Uterus (tissue), 3 donors: ENCODE measurements at regions not wholly inside any gene's neighbourhood (a gene's known extent, or its start where the extent isn't known, plus 50 kb on each side); places are given as distances from the start of the nearest gene placed in this dataset.

Experiments used
- DNase-seq, 2 donors: peaks; one replicate each; pipeline ENCODE4 v3.0.0-alpha.2; 2019 to 2020
- H3K27ac ChIP-seq, 2 donors: fragments of 200-600 bp; sonication (generic); 1 replicate in 1 of 2; 2 replicates in 1 of 2; pipeline ENCODE4 v1.5.1; 2016 to 2018
- H3K27me3 ChIP-seq, 2 donors: fragments of 200-600 bp; sonication (generic); one replicate each; pipeline ENCODE4 v1.5.1; 2018 to 2019; ENCODE audit warnings: control low read depth in 1 of 2
- H3K36me3 ChIP-seq, 2 donors: fragments of 200-600 bp; sonication (generic); one replicate each; pipeline ENCODE4 v1.5.1; 2019; ENCODE audit warnings: control low read depth in 1 of 2
- H3K4me1 ChIP-seq, 2 donors: fragments of 200-600 bp; sonication (generic); one replicate each; pipeline ENCODE4 v1.5.1; 2018 to 2019; ENCODE audit warnings: control low read depth in 1 of 2
- H3K4me3 ChIP-seq, 2 donors: fragments of 200-600 bp; sonication (generic); 1 replicate in 1 of 2; 2 replicates in 1 of 2; pipeline ENCODE4 v1.5.1; 2018 to 2019; ENCODE audit warnings: mild to moderate bottlenecking in 1 of 2
- H3K9me3 ChIP-seq, 2 donors: fragments of 200-600 bp; sonication (generic); one replicate each; pipeline ENCODE4 v1.5.1; 2019; ENCODE audit warnings: control low read depth in 1 of 2
- CTCF ChIP-seq, 4 experiments: fragments of 200-600 bp in 2 of 4; fragments of 450-650 bp in 2 of 4; sonication (generic) in 2 of 4; IDR thresholded peaks; one replicate each; pipeline ENCODE4 v1.5.1; 2016 to 2019; ENCODE audit warnings: antibody characterized with exemption in 4 of 4, mild to moderate bottlenecking in 2 of 4, moderate library complexity in 1 of 4
- POLR2A ChIP-seq, 2 donors: fragments of 450-650 bp; IDR thresholded peaks; one replicate each; pipeline ENCODE4 v1.6.1; 2016; ENCODE audit warnings: antibody characterized with exemption in 2 of 2, mild to moderate bottlenecking in 1 of 2, moderate library complexity in 1 of 2
- intact Hi-C: fragments of 100-400 bp; cut with DNase I; formaldehyde crosslinking; loops from one replicate; pipeline ENCODE4 v1.15.1; 2023; ENCODE audit warnings: low total_unique reads
- donor health status: DM: yes; HTN: yes; CAD: no.

- H3K27me3 ChIP-seq: no peaks in the 10 kb centered on the region
- no peaks in the 10 kb centered on the region for H3K9me3 ChIP-seq
- TF ChIP-seq POLR2A (IDR thresholded peaks at IDR 0.05) (no peak), CTCF (IDR thresholded peaks at IDR 0.05) (no peak)
- H3K36me3 ChIP-seq: no peaks in the 10 kb centered on the region
- H3K4me3 ChIP-seq: no peak overlapping the region
- H3K4me1 ChIP-seq: no peaks in the 10 kb centered on the region
- H3K27ac ChIP-seq: no peak overlapping the region
- intact Hi-C loops: no loop called here
- DNase-seq: no peak
Measured at GRCh38 chr4:30616942-30617646, 103.1 kb upstream of the PCDH7 start.

GRCh38 chr4:30617836-30618235 lies 102.3 kb upstream of the PCDH7 start:
- no peak for DNase-seq
- H3K4me1 ChIP-seq: no peaks in the 10 kb centered on the region
- H3K36me3 ChIP-seq: no peaks in the 10 kb centered on the region
- no peak overlapping the region for H3K27ac ChIP-seq
- no peak overlapping the region for H3K4me3 ChIP-seq
- H3K9me3 ChIP-seq: no peaks in the 10 kb centered on the region
- H3K27me3 ChIP-seq: no peaks in the 10 kb centered on the region
- no peak for TF ChIP-seq POLR2A (IDR thresholded peaks at IDR 0.05)
- no peak for TF ChIP-seq CTCF (IDR thresholded peaks at IDR 0.05)
- intact Hi-C loops: no loop called here

- Histone ChIP-seq H3K4me3 (no peak overlapping the region), H3K27me3 (no peaks in the 10 kb centered on the region), H3K36me3 (no peaks in the 10 kb centered on the region), H3K9me3 (no peaks in the 10 kb centered on the region), H3K27ac (no peak overlapping the region), H3K4me1 (no peaks in the 10 kb centered on the region)
- no peak for DNase-seq
- intact Hi-C loops: no loop called here
- no peak for TF ChIP-seq POLR2A (IDR thresholded peaks at IDR 0.05)
- no peak for TF ChIP-seq CTCF (IDR thresholded peaks at IDR 0.05)
Measured at GRCh38 chr4:30619679-30620078, 100.5 kb upstream of the PCDH7 start.

- H3K4me3 ChIP-seq: no peak overlapping the region
- H3K27me3 ChIP-seq: no peaks in the 10 kb centered on the region
- no peak for DNase-seq
- H3K9me3 ChIP-seq: no peaks in the 10 kb centered on the region
- H3K27ac ChIP-seq: no peak overlapping the region
- no peaks in the 10 kb centered on the region for H3K4me1 ChIP-seq
- TF ChIP-seq POLR2A (IDR thresholded peaks at IDR 0.05) (no peak), CTCF (IDR thresholded peaks at IDR 0.05) (no peak)
- H3K36me3 ChIP-seq: no peaks in the 10 kb centered on the region
- intact Hi-C loops: no loop called here
Measured at GRCh38 chr4:30620711-30621110, 99.5 kb upstream of the PCDH7 start.

GRCh38 chr4:30630431-30630830 lies 89.7 kb upstream of the PCDH7 start:
- no peak for TF ChIP-seq CTCF (IDR thresholded peaks at IDR 0.05)
- TF ChIP-seq POLR2A (IDR thresholded peaks at IDR 0.05): no peak
- H3K9me3 ChIP-seq: no peaks in the 10 kb centered on the region
- intact Hi-C loops: no loop called here

More at GRCh38 chr4:30630431-30630830, 89.7 kb upstream of the PCDH7 start:
- DNase-seq: no peak
- no peaks in the 10 kb centered on the region for H3K27me3 ChIP-seq
- H3K27ac ChIP-seq: no peak overlapping the region
- H3K4me1 ChIP-seq: no peaks in the 10 kb centered on the region
- no peaks in the 10 kb centered on the region for H3K36me3 ChIP-seq
- H3K4me3 ChIP-seq: no peak overlapping the region
